ENCODE measurements at regions not wholly inside any gene's neighbourhood (a gene's known extent, or its start where the extent isn't known, plus 50 kb on each side); places are given as distances from the start of the nearest gene placed in this dataset.

DNA sequence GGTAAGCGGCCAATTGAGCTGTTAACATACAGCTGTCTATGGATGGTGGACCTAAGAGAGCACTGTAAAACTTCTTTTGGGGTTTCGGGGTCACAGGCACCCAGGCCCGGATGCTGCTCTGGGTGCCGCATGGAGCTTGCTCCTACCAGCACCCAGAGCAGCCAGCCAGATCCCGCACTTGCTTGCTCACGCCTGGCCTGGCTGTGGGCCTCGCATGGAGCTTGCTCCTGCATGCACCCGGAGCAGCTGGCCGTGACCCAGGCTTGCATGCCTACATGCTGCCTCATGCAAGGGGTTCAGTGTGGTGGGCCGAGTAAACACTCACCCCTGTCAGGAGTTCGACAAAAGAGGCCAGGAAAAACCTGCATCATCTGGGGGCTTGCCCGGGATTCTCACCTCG lies 896.9 kb downstream of the SORCS1 start:
- TF ChIP-seq, protein P1, sequence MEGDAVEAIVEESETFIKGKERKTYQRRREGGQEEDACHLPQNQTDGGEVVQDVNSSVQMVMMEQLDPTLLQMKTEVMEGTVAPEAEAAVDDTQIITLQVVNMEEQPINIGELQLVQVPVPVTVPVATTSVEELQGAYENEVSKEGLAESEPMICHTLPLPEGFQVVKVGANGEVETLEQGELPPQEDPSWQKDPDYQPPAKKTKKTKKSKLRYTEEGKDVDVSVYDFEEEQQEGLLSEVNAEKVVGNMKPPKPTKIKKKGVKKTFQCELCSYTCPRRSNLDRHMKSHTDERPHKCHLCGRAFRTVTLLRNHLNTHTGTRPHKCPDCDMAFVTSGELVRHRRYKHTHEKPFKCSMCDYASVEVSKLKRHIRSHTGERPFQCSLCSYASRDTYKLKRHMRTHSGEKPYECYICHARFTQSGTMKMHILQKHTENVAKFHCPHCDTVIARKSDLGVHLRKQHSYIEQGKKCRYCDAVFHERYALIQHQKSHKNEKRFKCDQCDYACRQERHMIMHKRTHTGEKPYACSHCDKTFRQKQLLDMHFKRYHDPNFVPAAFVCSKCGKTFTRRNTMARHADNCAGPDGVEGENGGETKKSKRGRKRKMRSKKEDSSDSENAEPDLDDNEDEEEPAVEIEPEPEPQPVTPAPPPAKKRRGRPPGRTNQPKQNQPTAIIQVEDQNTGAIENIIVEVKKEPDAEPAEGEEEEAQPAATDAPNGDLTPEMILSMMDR (IDR thresholded peaks at IDR 0.05), result no peak
- no peak for TF ChIP-seq IRF2 (CRISPR knock-in tag; IDR thresholded peaks at IDR 0.05; ENCODE audit: borderline replicate concordance, low read depth)
- no peak for TF ChIP-seq TCF7 (CRISPR knock-in tag; IDR thresholded peaks at IDR 0.05; ENCODE audit: low read depth)
- no peak for TF ChIP-seq NR3C1 (CRISPR knock-in tag; conservative IDR thresholded peaks at IDR 0.05; ENCODE audit: low read depth)
- TF ChIP-seq, protein P2, sequence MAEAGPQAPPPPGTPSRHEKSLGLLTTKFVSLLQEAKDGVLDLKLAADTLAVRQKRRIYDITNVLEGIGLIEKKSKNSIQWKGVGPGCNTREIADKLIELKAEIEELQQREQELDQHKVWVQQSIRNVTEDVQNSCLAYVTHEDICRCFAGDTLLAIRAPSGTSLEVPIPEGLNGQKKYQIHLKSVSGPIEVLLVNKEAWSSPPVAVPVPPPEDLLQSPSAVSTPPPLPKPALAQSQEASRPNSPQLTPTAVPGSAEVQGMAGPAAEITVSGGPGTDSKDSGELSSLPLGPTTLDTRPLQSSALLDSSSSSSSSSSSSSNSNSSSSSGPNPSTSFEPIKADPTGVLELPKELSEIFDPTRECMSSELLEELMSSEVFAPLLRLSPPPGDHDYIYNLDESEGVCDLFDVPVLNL (CRISPR knock-in tag; IDR thresholded peaks at IDR 0.05; ENCODE audit: borderline replicate concordance, low read depth), result no peak
- no peak for TF ChIP-seq GABPB1 (CRISPR knock-in tag; IDR thresholded peaks at IDR 0.05)
- TF ChIP-seq, protein P3, sequence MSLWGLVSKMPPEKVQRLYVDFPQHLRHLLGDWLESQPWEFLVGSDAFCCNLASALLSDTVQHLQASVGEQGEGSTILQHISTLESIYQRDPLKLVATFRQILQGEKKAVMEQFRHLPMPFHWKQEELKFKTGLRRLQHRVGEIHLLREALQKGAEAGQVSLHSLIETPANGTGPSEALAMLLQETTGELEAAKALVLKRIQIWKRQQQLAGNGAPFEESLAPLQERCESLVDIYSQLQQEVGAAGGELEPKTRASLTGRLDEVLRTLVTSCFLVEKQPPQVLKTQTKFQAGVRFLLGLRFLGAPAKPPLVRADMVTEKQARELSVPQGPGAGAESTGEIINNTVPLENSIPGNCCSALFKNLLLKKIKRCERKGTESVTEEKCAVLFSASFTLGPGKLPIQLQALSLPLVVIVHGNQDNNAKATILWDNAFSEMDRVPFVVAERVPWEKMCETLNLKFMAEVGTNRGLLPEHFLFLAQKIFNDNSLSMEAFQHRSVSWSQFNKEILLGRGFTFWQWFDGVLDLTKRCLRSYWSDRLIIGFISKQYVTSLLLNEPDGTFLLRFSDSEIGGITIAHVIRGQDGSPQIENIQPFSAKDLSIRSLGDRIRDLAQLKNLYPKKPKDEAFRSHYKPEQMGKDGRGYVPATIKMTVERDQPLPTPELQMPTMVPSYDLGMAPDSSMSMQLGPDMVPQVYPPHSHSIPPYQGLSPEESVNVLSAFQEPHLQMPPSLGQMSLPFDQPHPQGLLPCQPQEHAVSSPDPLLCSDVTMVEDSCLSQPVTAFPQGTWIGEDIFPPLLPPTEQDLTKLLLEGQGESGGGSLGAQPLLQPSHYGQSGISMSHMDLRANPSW (CRISPR knock-in tag; conservative IDR thresholded peaks at IDR 0.05; ENCODE audit: low read depth), result no peak
- TF ChIP-seq, protein P4, sequence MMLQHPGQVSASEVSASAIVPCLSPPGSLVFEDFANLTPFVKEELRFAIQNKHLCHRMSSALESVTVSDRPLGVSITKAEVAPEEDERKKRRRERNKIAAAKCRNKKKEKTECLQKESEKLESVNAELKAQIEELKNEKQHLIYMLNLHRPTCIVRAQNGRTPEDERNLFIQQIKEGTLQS (CRISPR knock-in tag; conservative IDR thresholded peaks at IDR 0.05), result no peak
- TF ChIP-seq GTF2I (CRISPR knock-in tag; conservative IDR thresholded peaks at IDR 0.05), result no peak
- TF ChIP-seq CBFB (CRISPR knock-in tag; IDR thresholded peaks at IDR 0.05; ENCODE audit: low read depth), result no peak
- TF ChIP-seq, protein P5, sequence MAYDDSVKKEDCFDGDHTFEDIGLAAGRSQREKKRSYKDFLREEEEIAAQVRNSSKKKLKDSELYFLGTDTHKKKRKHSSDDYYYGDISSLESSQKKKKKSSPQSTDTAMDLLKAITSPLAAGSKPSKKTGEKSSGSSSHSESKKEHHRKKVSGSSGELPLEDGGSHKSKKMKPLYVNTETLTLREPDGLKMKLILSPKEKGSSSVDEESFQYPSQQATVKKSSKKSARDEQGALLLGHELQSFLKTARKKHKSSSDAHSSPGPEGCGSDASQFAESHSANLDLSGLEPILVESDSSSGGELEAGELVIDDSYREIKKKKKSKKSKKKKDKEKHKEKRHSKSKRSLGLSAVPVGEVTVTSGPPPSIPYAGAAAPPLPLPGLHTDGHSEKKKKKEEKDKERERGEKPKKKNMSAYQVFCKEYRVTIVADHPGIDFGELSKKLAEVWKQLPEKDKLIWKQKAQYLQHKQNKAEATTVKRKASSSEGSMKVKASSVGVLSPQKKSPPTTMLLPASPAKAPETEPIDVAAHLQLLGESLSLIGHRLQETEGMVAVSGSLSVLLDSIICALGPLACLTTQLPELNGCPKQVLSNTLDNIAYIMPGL (CRISPR knock-in tag; IDR thresholded peaks at IDR 0.05), result no peak
- TF ChIP-seq, protein P6, sequence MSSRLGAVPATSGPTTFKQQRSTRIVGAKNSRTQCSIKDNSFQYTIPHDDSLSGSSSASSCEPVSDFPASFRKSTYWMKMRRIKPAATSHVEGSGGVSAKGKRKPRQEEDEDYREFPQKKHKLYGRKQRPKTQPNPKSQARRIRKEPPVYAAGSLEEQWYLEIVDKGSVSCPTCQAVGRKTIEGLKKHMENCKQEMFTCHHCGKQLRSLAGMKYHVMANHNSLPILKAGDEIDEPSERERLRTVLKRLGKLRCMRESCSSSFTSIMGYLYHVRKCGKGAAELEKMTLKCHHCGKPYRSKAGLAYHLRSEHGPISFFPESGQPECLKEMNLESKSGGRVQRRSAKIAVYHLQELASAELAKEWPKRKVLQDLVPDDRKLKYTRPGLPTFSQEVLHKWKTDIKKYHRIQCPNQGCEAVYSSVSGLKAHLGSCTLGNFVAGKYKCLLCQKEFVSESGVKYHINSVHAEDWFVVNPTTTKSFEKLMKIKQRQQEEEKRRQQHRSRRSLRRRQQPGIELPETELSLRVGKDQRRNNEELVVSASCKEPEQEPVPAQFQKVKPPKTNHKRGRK (CRISPR knock-in tag; IDR thresholded peaks at IDR 0.05; ENCODE audit: borderline replicate concordance), result no peak
- TF ChIP-seq, protein P7, sequence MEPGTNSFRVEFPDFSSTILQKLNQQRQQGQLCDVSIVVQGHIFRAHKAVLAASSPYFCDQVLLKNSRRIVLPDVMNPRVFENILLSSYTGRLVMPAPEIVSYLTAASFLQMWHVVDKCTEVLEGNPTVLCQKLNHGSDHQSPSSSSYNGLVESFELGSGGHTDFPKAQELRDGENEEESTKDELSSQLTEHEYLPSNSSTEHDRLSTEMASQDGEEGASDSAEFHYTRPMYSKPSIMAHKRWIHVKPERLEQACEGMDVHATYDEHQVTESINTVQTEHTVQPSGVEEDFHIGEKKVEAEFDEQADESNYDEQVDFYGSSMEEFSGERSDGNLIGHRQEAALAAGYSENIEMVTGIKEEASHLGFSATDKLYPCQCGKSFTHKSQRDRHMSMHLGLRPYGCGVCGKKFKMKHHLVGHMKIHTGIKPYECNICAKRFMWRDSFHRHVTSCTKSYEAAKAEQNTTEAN (CRISPR knock-in tag; IDR thresholded peaks at IDR 0.05), result no peak
